OCI-LY3 (cell line): ENCODE measurements at regions not wholly inside any gene's neighbourhood (a gene's known extent, or its start where the extent isn't known, plus 50 kb on each side); places are given as distances from the start of the nearest gene placed in this dataset.

Experiments
- EZH2phosphoT487 ChIP-seq: fragments of 200-600 bp; shearing (Covaris generic); IDR thresholded peaks from 2 replicates; pipeline ENCODE4 v1.6.1; 2018; ENCODE audit warnings: antibody characterized with exemption, mixed run types, low read depth
- TF ChIP-seq, protein P1 (sequence below): fragments of 200-600, 300-600 bp; sonication (generic); IDR thresholded peaks from 2 replicates; pipeline ENCODE4 v1.5.1; 2014; ENCODE audit warnings: antibody characterized with exemption, low read length, low read depth

DNA sequence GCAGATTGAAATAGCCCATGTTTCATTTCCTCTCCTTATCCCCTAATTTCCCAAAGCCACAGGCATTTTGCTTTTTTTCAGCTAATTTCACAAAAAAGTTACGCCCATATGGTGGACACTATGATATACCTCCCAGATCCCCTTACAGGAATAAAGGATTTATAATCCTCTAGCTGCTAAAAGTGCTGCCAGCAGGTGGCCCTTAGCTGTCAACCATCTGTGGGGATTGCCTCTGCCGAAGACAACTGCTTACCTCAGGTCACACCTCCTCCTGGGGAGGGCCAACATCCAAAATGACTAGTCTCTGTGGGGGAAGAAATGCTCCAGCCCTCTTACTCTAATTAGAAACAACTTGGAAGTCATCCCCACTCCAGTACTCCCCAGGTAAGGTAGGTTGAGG is 61.0 kb upstream of the EPB41L3 start:
- TF ChIP-seq, protein P1, sequence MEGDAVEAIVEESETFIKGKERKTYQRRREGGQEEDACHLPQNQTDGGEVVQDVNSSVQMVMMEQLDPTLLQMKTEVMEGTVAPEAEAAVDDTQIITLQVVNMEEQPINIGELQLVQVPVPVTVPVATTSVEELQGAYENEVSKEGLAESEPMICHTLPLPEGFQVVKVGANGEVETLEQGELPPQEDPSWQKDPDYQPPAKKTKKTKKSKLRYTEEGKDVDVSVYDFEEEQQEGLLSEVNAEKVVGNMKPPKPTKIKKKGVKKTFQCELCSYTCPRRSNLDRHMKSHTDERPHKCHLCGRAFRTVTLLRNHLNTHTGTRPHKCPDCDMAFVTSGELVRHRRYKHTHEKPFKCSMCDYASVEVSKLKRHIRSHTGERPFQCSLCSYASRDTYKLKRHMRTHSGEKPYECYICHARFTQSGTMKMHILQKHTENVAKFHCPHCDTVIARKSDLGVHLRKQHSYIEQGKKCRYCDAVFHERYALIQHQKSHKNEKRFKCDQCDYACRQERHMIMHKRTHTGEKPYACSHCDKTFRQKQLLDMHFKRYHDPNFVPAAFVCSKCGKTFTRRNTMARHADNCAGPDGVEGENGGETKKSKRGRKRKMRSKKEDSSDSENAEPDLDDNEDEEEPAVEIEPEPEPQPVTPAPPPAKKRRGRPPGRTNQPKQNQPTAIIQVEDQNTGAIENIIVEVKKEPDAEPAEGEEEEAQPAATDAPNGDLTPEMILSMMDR = no peak
- no peak for TF ChIP-seq EZH2phosphoT487
